Mammary epithelial cell (primary cell): ENCODE measurements at regions not wholly inside any gene's neighbourhood (a gene's known extent, or its start where the extent isn't known, plus 50 kb on each side); places are given as distances from the start of the nearest gene placed in this dataset.

Source experiments
- EZH2 ChIP-seq: IDR thresholded peaks from 2 replicates; pipeline ENCODE4 v1.6.1; 2012; ENCODE audit warnings: low read length, inconsistent platforms, borderline replicate concordance
- TF ChIP-seq, protein P1 (sequence below), 2 donors: IDR thresholded peaks in 1 of 2; conservative IDR thresholded peaks in 1 of 2; 2 replicates each; pipeline ENCODE4 v1.5.1; 2011 to 2012; ENCODE audit warnings: inconsistent platforms in 2 of 2, low read length in 2 of 2, mild to moderate bottlenecking in 2 of 2, control low read depth in 1 of 2, low read depth in 1 of 2; ENCODE audit not compliant: insufficient read depth in 1 of 2; ENCODE audit errors: extremely low read depth in 1 of 2

DNA sequence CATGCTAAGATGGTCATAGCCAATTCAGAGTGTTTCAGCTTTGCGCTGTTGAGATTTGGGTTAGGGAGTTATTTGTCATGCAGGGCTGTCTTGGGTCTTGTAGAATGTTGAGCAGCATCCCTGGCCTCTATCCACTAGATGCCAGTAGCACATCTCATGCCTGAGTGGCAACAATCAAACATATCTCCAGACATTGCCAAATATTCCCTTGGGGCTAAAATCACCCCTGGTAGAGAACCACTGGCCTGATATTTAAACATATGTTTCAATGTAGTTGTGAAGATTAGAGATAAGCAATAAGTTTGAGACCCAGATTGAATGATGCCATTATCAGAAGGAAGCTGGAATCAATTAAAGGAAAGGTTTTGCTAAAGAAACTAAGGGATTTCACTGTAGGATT is 463.3 kb downstream of the DOK5 start:
- TF ChIP-seq EZH2: no peak
- TF ChIP-seq, protein P1, sequence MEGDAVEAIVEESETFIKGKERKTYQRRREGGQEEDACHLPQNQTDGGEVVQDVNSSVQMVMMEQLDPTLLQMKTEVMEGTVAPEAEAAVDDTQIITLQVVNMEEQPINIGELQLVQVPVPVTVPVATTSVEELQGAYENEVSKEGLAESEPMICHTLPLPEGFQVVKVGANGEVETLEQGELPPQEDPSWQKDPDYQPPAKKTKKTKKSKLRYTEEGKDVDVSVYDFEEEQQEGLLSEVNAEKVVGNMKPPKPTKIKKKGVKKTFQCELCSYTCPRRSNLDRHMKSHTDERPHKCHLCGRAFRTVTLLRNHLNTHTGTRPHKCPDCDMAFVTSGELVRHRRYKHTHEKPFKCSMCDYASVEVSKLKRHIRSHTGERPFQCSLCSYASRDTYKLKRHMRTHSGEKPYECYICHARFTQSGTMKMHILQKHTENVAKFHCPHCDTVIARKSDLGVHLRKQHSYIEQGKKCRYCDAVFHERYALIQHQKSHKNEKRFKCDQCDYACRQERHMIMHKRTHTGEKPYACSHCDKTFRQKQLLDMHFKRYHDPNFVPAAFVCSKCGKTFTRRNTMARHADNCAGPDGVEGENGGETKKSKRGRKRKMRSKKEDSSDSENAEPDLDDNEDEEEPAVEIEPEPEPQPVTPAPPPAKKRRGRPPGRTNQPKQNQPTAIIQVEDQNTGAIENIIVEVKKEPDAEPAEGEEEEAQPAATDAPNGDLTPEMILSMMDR (conservative IDR thresholded peaks at IDR 0.05 in 1 of 2, IDR thresholded peaks at IDR 0.05 in 1 of 2; ENCODE audit: extremely low read depth in 1 of 2, insufficient read depth in 1 of 2, low read depth in 1 of 2, low read length in 2 of 2): no peak
